GM18868 (cell line): ENCODE measurements at regions not wholly inside any gene's neighbourhood (a gene's known extent, or its start where the extent isn't known, plus 50 kb on each side); places are given as distances from the start of the nearest gene placed in this dataset.

ENCODE experiments used
- ATAC-seq: cut with Tn5 transposase; IDR thresholded peaks from one replicate; pipeline ENCODE4 v1.9.1; 2021; ENCODE audit warnings: mild to moderate bottlenecking, moderate library complexity; ENCODE audit not compliant: unreplicated experiment

- peak; percentile 23 for ATAC-seq
Observed at GRCh38 chr4:175946472-175947116, 119.0 kb upstream of the WDR17 start.

- peak; percentile 62 for ATAC-seq
Observed at GRCh38 chr4:175947117-175947722, 118.4 kb upstream of the WDR17 start.

- ATAC-seq, result no peak
Observed at GRCh38 chr4:175951794-175952193, 113.8 kb upstream of the WDR17 start.

GRCh38 chr4:175953116-175953515 lies 112.5 kb upstream of the WDR17 start:
- ATAC-seq, result no peak

- ATAC-seq, result peak; percentile 87
Observed at GRCh38 chr4:175953960-175954521, 111.6 kb upstream of the WDR17 start.

GRCh38 chr4:175954685-175955084 lies 111.0 kb upstream of the WDR17 start:
- no peak for ATAC-seq

GRCh38 chr4:175961604-175962003 lies 104.0 kb upstream of the WDR17 start:
- ATAC-seq, result peak; percentile 98

GRCh38 chr4:175970072-175970471 lies 95.6 kb upstream of the WDR17 start:
- no peak for ATAC-seq

GRCh38 chr4:175970724-175971123 lies 94.9 kb upstream of the WDR17 start:
- no peak for ATAC-seq

- ATAC-seq, result no peak
Observed at GRCh38 chr4:175971388-175972179, 94.1 kb upstream of the WDR17 start.

- no peak for ATAC-seq
Observed at GRCh38 chr4:175973027-175973923, 92.4 kb upstream of the WDR17 start.

GRCh38 chr4:175983636-175984035 lies 82.0 kb upstream of the WDR17 start:
- ATAC-seq, result no peak

- ATAC-seq, result no peak
Observed at GRCh38 chr4:175986668-175987067, 79.0 kb upstream of the WDR17 start.

- no peak for ATAC-seq
Observed at GRCh38 chr4:175988511-175988910, 77.1 kb upstream of the WDR17 start.

GRCh38 chr4:175996206-175996605 lies 69.4 kb upstream of the WDR17 start:
- no peak for ATAC-seq

- ATAC-seq, result no peak
Observed at GRCh38 chr4:175997291-175997690, 68.3 kb upstream of the WDR17 start.

GRCh38 chr4:175998782-175999181 lies 66.9 kb upstream of the WDR17 start:
- no peak for ATAC-seq

- no peak for ATAC-seq
Observed at GRCh38 chr4:175999944-176000343, 65.7 kb upstream of the WDR17 start.

- ATAC-seq, result no peak
Observed at GRCh38 chr4:176001151-176002006, 64.3 kb upstream of the WDR17 start.
